ENCODE measurements at regions not wholly inside any gene's neighbourhood (a gene's known extent, or its start where the extent isn't known, plus 50 kb on each side); places are given as distances from the start of the nearest gene placed in this dataset.
"Not testable (repeated sequence)": the region's sequence is repeated elsewhere in the genome, so short reads cannot be mapped to it uniquely, and the experiment has no call there.

GRCh38 chr6:147693181-147693580 is 184.7 kb downstream of the SAMD5 start (continued):
- TF ChIP-seq ZBTB33 (IDR thresholded peaks at IDR 0.05; ENCODE audit: extremely low read depth, insufficient replicate concordance, low read length) (no peak), SIN3A (IDR thresholded peaks at IDR 0.05; ENCODE audit: low read depth) (no peak)

DNA sequence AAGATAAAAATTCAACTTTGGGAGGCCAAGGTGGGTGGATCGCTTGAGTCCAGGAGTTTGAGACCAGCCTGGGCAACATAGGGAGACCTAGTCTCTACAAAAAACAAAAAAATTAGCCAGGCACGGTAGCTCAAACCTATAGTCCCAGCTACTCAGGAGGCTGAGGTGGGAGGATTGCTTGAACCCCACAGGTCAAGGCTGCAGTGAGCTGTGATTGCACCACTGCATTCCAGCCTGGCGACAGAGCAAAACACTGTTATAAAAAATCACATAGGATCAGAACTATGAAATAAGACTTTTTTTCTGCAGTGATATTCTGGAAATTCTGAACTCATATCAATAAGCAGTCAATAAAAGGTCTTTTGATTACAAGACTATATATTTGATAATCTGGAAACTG is 186.1 kb downstream of the SAMD5 start:
- intact Hi-C loops (cut with micrococcal nuclease); H3K27ac ChIP-seq (ENCODE audit: low read depth, low read length); H3K36me3 ChIP-seq (ENCODE audit: control insufficient read depth in 1 of 2, insufficient read depth in 2 of 2, low read length in 2 of 2); RAD21 ChIA-PET (ENCODE audit: low non-redundant PET in 1 of 2, low total read pairs in 2 of 2, uncharacterized antibody in 2 of 2, unreplicated experiment in 2 of 2); BruUV-seq (replicated peaks); H3K9ac ChIP-seq (ENCODE audit: low read length); H3K4me3 ChIP-seq (replicated peaks in 1 of 2; ENCODE audit: low read depth in 1 of 2, low read length in 2 of 2); H3K4me2 ChIP-seq (ENCODE audit: low read length); ATAC-seq; DNase-seq (ENCODE audit: low read depth, low spot score); H4K20me1 ChIP-seq (ENCODE audit: insufficient read depth); H3K9me2 ChIP-seq (ENCODE audit: insufficient read depth); H3K79me2 ChIP-seq (ENCODE audit: insufficient read depth, low read length); POLR2A ChIA-PET; H2AFZ ChIP-seq (ENCODE audit: low read depth, low read length, poor library complexity, severe bottlenecking); H3K9me3 ChIP-seq (ENCODE audit: control insufficient read depth in 1 of 2, insufficient read depth in 1 of 2, low read depth in 1 of 2, low read length in 2 of 2); H3K27me3 ChIP-seq (ENCODE audit: insufficient read depth, low read length); CTCF ChIA-PET: not testable (repeated sequence)
- H3K4me1 ChIP-seq (ENCODE audit: control insufficient read depth in 1 of 2, insufficient read depth in 2 of 2, low read length in 2 of 2) = peaks cover 0 to 11% of the 10 kb centered on the region in 2 experiments; a peak in 2 of 4 replicates
- peak; percentile 61 for TF ChIP-seq CEBPB (IDR thresholded peaks at IDR 0.05; ENCODE audit: low read depth)

DNA sequence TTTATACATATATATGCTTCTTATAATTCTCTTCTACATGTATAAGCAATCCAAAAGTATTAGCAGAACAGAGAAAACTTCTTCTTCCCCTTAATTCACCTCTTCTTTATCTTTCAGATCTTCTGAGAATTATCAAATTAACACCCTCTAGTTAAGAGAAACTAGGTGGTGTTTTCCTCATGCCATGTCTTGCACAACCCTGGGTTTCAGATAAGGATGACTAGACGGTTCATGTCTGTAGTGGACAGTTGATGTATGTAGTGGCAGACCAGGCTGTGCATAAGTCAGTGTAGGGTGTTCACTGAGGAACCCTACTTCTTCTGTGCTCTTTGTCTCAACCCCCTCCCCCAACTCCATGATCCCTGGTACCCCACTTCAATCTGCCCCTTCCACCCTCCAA is 187.3 kb downstream of the SAMD5 start:
- ChIA-PET POLR2A (no interaction called here), RAD21 (ENCODE audit: low non-redundant PET in 1 of 2, low total read pairs in 2 of 2, uncharacterized antibody in 2 of 2, unreplicated experiment in 2 of 2) (no interaction called here), CTCF (no interaction called here)
- no peak for DNase-seq (ENCODE audit: low read depth, low spot score)
- intact Hi-C loops (cut with micrococcal nuclease) = no loop called here
- no peaks in the 10 kb centered on the region for H3K9me3 ChIP-seq (ENCODE audit: control insufficient read depth in 1 of 2, insufficient read depth in 1 of 2, low read depth in 1 of 2, low read length in 2 of 2)
- ATAC-seq = no peak
- H3K4me1 ChIP-seq (ENCODE audit: control insufficient read depth in 1 of 2, insufficient read depth in 2 of 2, low read length in 2 of 2) = peaks cover 0 to 22% of the 10 kb centered on the region in 2 experiments; a peak in 2 of 4 replicates
- H3K4me2 ChIP-seq (ENCODE audit: low read length) = no peak overlapping the region
- TF ChIP-seq RAD21 (IDR thresholded peaks at IDR 0.05; ENCODE audit: low read depth) (no peak), TCF7L2 (IDR thresholded peaks at IDR 0.05; ENCODE audit: borderline replicate concordance, extremely low read depth, insufficient read depth, insufficient read length) (no peak), YY1 (IDR thresholded peaks at IDR 0.05; ENCODE audit: extremely low read depth, insufficient replicate concordance, low read depth, low read length) (no peak), POLR2A (IDR thresholded peaks at IDR 0.05; ENCODE audit: borderline replicate concordance, extremely low read depth, insufficient read depth, insufficient read length) (no peak), EZH2 (IDR thresholded peaks at IDR 0.05) (no peak), SRF (IDR thresholded peaks at IDR 0.05; ENCODE audit: low read depth) (no peak), ATF3 (IDR thresholded peaks at IDR 0.05) (no peak), SIN3A (IDR thresholded peaks at IDR 0.05; ENCODE audit: low read depth) (no peak), SP1 (IDR thresholded peaks at IDR 0.05; ENCODE audit: low read depth) (no peak), ZFX (IDR thresholded peaks at IDR 0.05) (no peak), CTCF (IDR thresholded peaks at IDR 0.05 in 2 of 3, conservative IDR thresholded peaks at IDR 0.05 in 1 of 3; ENCODE audit: borderline replicate concordance in 1 of 3, insufficient read depth in 1 of 3, low read depth in 2 of 3, low read length in 2 of 3) (no peak), FOSL1 (IDR thresholded peaks at IDR 0.05; ENCODE audit: low read depth) (no peak)
- no peak overlapping the region for H3K9ac ChIP-seq (ENCODE audit: low read length)
- H3K27ac ChIP-seq (ENCODE audit: low read depth, low read length) = no peak overlapping the region
- no peak overlapping the region for H2AFZ ChIP-seq (ENCODE audit: low read depth, low read length, poor library complexity, severe bottlenecking)
- H3K9me2 ChIP-seq (ENCODE audit: insufficient read depth) = no peaks in the 10 kb centered on the region
- H3K27me3 ChIP-seq (ENCODE audit: insufficient read depth, low read length) = no peaks in the 10 kb centered on the region
- no TSS peak for BruUV-seq (replicated peaks)
- H3K79me2 ChIP-seq (ENCODE audit: insufficient read depth, low read length) = no peaks in the 10 kb centered on the region
- H3K36me3 ChIP-seq (ENCODE audit: control insufficient read depth in 1 of 2, insufficient read depth in 2 of 2, low read length in 2 of 2) = no peaks in the 10 kb centered on the region
- no peak overlapping the region for H3K4me3 ChIP-seq (replicated peaks in 1 of 2; ENCODE audit: low read depth in 1 of 2, low read length in 2 of 2)
- H4K20me1 ChIP-seq (ENCODE audit: insufficient read depth) = no peaks in the 10 kb centered on the region
